ENCODE measurements at regions not wholly inside any gene's neighbourhood (a gene's known extent, or its start where the extent isn't known, plus 50 kb on each side); places are given as distances from the start of the nearest gene placed in this dataset.
"Not testable (repeated sequence)": the region's sequence is repeated elsewhere in the genome, so short reads cannot be mapped to it uniquely, and the experiment has no call there.

DNA sequence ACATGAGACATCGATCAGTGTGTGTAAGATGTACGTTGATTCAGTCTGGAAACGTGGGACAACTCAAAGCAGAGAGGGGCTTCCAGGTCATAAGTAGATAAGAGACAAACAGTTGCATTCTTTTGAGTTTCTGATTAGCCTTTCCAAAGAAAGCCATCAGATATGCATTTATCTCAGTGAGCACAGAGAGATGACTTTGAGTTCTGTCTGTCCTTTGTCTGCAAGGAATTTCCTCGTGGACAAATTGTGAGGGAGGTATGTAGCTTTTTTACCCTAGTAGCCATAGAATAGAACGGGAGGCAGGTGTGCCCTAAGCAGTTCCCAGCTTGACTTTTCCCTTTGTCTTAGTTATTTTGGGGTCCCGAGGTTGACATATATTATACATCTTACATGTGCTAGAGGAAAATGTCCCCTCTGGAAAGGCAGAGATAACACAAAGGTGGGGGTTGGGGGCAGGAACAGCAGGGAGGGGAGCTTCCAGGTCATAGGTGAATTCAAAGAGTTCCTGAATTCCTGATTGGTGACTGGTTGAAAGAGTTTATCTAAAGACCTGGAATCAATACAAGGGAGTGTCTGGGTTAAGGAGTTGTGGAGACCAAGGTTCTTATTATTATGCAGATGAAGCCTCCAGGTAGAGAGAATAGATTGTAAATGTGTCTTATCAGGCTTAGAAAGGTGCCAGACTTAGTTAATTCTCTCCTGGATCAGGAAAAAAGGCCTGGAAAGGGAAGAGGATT lies 237.0 kb downstream of the NFATC2 start:
- DNase-seq (ENCODE audit: low read depth in 2 of 2): no peak

DNA sequence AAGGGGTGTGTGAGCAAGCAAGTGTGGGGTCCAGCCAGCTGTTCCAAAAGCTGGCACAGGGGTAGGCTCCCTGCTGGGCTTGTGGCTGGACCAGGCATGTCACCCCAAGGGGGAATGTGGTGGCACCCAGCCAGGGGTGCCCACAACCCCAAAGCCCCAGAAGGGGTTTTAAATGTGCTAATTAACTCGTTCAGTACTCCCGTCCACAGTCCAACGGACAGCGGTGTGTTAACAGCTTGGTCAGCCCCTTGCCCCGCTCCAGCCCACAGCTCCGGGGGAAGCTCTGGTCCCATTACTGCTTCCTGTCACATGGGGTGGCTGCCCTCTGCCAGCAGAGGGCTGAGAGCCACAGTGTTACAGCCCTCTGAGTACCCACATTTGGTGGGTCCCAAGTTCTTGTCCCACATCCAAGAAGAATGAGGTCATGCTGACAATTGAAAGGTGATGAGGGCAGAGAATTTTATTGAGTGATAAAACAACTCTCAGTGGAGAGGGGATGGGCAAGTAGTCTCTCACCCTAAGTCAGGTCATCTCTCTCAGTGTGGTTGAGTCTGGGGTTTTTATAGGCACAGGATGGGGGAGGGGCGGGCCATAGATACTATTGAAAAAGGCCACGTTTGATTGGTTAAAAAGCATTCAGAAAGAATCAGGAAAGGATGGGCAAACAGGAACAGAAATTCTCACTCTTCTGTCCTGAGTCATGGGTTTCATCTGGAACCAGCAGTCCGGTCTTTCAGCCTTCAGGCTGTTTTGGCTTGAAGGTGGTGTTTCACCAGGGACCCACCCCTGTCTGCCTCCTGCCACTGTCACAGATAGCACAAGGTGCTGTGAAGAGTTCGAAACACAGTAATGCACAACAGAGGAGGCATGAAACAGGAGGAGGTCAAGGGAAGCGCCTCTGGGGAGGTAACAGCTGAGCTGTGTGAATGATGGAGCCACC lies 238.5 kb downstream of the NFATC2 start:
- no peak for DNase-seq (ENCODE audit: low read depth in 2 of 2)

DNA sequence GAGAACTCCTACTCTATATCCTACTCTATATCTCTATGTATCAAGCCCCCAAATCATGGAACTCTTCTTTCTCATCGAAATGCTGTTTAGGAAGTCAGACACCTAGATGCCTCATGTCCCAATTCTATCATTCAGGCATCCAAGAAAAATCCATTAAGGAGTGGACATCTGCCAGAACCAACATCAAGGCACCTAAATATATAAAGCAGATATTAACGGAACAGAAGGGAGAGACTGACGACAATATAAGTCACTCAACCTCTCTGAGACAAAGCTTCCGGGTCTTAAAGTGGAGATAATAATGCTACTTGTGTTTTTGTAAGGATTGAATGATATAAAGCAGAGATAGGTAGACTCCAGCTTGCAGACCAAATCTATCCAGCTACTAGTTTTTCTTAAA lies 241.5 kb downstream of the NFATC2 start:
- no peak for DNase-seq (ENCODE audit: low read depth in 2 of 2)

- no peak for DNase-seq (ENCODE audit: low read depth in 2 of 2)
Observed at GRCh38 chr20:51300104-51300503, 242.4 kb downstream of the NFATC2 start.

GRCh38 chr20:51299413-51299812 lies 243.1 kb downstream of the NFATC2 start:
- DNase-seq (ENCODE audit: low read depth in 2 of 2): no peak

GRCh38 chr20:51298141-51298749 lies 244.3 kb downstream of the NFATC2 start:
- no peak for DNase-seq (ENCODE audit: low read depth in 2 of 2)

DNA sequence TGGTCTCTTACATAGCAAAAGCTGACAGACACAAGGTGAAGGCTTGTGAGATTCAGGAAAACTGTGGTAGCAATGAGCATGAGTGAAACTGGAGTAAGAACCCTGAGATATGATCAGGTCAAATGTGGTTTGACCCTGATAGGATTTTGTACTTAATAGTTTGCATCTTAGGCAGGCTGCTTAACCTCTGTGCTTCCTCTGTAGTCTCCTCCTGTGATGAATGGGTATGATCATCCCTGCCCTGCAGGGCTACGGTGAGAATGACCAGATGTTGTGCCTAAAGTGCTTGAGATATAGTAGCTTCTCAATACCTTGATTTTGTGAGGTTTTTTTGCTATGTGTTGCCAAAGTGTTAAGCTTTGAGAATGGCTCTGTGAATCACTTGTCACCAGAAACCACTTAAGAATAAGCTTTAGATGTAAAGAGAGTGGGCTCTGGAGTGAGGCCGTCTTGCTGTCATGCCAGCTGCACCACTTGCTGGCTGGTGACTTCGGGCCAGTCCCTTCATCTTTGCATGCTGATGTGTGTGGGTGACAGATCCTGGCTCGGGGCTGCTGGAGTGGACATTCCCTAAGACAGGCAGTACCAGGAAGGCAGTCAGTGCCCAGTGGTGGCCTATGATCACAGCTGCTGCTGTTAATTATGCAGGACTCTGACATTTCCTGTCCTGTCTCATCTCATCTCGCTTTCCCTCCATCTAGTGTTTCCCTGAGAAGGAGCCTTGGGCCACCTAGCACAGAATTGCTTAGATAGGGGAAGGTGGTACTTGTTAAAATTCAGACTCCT lies 254.7 kb downstream of the NFATC2 start:
- no peak for DNase-seq (ENCODE audit: low read depth in 2 of 2)

- DNase-seq (ENCODE audit: low read depth in 2 of 2): no peak
Observed at GRCh38 chr20:51286758-51287157, 255.8 kb downstream of the NFATC2 start.

DNA sequence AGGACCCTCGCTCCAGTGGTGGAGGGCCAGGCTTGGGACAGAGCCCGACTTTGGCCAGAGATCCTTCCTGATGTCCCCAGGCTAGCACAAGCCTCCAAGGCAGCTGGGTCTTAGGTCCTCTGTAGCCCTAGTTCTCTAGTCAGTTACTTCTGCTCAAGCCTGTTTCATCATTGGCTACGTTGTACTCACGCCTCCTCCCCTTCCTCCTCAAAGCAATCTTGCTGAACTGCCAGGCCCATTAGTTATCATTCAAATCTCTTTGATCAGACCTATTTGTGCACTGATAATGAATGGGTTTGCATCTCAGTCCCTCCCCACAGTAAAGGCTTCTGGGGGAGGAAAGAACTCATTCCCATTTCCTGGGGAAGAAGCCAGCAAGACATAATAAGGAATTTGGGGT lies 256.8 kb downstream of the NFATC2 start:
- no peak for DNase-seq (ENCODE audit: low read depth in 2 of 2)

DNA sequence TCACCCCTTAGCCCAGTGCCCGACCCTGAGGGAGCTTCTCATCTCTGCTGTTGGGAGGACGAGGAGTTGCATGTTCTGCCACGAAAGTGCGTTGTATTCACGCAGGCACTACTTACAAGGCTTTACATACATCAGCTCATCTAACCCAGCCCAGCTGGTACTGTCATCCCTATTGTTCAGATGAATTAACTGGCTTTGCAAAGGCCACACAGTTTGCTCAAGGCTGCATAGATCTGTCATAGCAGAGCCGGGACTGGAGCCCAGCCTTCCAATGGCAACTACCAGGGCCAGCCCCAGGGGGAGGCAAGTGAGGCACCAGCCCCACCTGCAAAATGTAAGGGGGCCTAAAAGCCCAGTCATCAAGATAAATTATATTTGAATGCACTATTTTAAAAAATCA lies 257.6 kb downstream of the NFATC2 start:
- no peak for DNase-seq (ENCODE audit: low read depth in 2 of 2)

DNA sequence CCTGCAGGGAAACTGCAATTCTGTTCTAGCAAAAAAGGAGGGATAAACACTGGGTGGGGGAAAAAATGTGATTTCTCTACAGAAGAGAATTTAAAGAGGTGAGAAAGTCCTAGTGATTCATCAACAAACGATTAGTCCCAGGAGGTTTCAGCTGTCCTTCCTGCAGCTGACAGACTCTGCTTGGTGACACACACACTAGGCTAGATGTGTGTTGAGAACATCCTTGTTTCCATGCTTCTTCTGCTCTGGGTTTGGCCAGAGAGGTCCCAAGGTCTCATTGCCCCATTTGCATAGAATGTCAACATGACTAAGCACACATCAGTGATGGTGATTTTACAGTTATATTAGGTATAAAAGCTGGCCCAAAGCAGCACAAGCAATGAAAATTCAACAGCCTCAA lies 258.3 kb downstream of the NFATC2 start:
- DNase-seq (ENCODE audit: low read depth in 2 of 2): no peak

DNA sequence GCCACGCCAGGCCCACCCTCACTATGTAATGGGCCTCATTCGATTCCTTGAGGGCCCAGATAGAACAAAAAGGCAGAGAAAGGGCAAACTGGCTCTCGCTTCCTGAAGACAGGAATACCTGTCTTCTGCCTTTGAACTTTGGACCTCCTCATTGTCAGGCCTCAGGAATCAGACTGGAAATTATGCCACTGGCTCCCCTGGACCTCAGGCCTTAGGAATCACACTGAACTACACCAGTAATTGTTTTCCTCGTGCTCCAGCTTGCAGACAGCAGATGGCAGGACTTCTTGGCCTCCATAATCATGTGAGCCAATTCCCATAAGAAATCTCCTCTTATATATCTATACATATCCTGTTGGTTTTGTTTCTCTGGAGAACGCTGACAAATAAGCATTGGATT lies 258.6 kb upstream of the KCNG1 start:
- DNase-seq (ENCODE audit: low read depth in 2 of 2): no peak

GRCh38 chr20:51280047-51280446 lies 257.1 kb upstream of the KCNG1 start:
- no peak for DNase-seq (ENCODE audit: low read depth in 2 of 2)

DNA sequence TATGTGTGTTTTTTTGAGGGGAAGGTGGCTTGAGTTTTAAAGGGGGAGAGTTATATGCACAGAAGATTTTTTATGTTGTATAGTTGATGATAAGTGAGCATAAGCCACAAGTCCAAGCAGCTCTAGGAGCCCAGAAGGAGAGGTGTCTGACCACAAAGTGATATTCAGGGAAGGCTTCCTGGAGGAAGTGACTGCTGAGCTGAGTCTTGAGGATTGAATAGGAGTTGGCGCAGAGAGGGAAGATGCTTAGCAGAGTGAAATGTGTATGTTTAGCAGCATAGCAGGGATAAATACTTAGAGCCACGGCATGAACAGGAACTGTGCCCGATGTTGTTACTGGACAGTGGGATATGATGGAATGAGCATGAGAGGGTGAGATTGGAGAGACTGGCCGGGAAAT lies 255.1 kb upstream of the KCNG1 start:
- DNase-seq (ENCODE audit: low read depth in 2 of 2): no peak

DNA sequence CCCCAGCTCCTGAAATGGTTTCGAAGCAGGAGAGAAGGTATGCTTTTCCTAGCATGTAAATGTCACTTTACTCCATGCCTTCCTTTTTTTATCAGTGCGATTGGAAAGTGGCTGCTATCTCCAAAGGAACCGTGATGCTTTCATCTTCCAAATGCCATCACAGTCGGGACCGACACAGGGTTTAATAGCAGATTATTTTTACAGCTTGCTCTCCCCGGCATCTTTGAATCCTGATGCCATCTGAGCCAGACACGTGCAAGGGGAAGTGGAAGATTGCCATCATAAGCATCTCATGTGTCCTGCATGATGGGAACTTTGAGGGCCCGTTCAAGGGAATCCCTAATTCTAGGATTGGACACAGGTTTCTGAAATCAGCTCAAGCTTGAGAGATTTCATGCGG lies 253.4 kb upstream of the KCNG1 start:
- no peak for DNase-seq (ENCODE audit: low read depth in 2 of 2)

- no peak for DNase-seq (ENCODE audit: low read depth in 2 of 2)
Observed at GRCh38 chr20:51275826-51276225, 252.9 kb upstream of the KCNG1 start.

- DNase-seq (ENCODE audit: low read depth in 2 of 2): no peak
Observed at GRCh38 chr20:51275181-51275580, 252.3 kb upstream of the KCNG1 start.

DNA sequence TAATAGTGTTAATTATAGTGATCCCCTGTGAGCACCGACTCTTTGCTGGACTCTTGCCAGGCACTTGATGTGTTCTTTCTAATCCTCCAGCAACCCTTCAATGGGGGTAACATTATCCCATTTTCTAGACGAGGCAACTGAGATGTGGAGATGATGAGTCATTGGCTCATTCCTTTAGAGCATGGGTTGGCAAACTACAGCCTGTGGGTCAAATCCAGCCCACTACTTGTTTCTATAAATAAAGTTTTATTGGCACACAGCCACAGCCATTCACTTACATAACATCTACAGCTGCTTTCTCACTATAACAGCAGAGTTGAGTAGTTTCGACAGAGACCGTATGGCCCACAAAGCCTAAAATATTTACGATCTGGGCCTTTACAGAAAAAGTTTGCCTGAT lies 249.5 kb upstream of the KCNG1 start:
- DNase-seq (ENCODE audit: low read depth in 2 of 2): no peak

DNA sequence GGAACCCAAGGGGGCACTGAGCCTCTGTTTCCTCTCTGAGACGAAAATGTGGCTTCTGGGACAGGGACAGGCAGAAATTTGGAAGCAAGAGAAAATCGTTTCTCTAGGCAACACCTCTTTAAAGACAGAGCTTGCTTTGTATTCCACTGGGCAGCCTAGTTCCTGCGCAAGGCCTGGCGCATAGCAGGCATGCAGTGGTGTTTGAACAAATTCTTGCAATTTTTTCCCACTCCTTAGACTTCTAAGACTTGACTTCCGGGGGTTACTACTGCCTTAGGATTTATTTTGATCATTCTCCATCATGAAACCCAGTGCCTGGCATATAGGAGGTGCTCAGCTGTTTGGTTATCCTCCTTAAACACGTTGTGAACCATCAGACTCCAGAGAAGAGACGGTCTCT lies 249.0 kb upstream of the KCNG1 start:
- DNase-seq (ENCODE audit: low read depth in 2 of 2): no peak

- DNase-seq (ENCODE audit: low read depth in 2 of 2): not testable (repeated sequence)
Observed at GRCh38 chr20:51271289-51271688, 248.4 kb upstream of the KCNG1 start.

DNA sequence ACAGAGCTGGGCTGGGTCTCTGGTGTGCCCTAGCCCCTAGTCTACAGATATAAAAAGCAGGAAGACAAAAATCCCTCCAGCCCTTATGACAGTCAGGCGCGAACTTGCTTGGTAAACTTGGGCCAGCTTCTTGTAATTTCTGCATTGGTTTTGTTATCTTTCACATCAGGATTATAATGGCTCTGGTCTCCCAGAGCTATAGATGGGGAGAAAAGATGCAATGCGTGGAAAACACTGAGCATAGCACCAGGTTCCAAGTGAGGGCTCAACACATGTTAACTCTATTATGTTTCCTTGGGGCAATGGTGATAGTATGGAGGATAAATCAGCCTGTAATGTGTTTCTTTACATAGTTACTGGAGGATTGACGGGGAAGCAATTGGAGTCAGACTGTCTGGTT lies 246.8 kb upstream of the KCNG1 start:
- DNase-seq (ENCODE audit: low read depth in 2 of 2): no peak

GRCh38 chr20:51267679-51268078 lies 244.8 kb upstream of the KCNG1 start:
- no peak for DNase-seq (ENCODE audit: low read depth in 2 of 2)

Measured in stimulated activated CD8-positive, alpha-beta memory T cell treated with anti-CD3 and anti-CD28 coated beads, Interleukin-2, amount 100 ng/mL, for 48 hours (primary cell).